B cell (primary cell): ENCODE measurements at regions not wholly inside any gene's neighbourhood (a gene's known extent, or its start where the extent isn't known, plus 50 kb on each side); places are given as distances from the start of the nearest gene placed in this dataset.

ENCODE experiments used
- ATAC-seq: fragments of 200-7000 bp; cut with Tn5 transposase; one replicate; pipeline ENCODE4 v1.10.0; 2021; ENCODE audit warnings: low read depth, mild to moderate bottlenecking, moderate number of reproducible peaks, moderate library complexity
- CTCF ChIA-PET: fragments of 350-600 bp; sonication (Branson Sonifier 250); formaldehyde crosslinking; loops from one replicate; lab custom pipeline; 2021; ENCODE audit warnings: antibody characterized with exemption, inconsistent platforms; lab: Charles Lee
- POLR2A ChIA-PET: fragments of 350-600 bp; sonication (Branson Sonifier 250); formaldehyde crosslinking; loops from one replicate; lab custom pipeline; 2021; ENCODE audit warnings: antibody characterized with exemption; lab: Charles Lee
- DNase-seq: peaks from one replicate; pipeline ENCODE4 v3.0.0; 2013
- H2AFZ ChIP-seq: 2 replicates; pipeline ENCODE4 v1.6.1; 2012; ENCODE audit warnings: mild to moderate bottlenecking, low read depth, low read length; ENCODE audit not compliant: insufficient read depth, poor library complexity, severe bottlenecking
- H3K27ac ChIP-seq, 2 donors: 1 replicate in 1 of 2; 2 replicates in 1 of 2; pipeline ENCODE4 v1.5.1; 2012 to 2013; ENCODE audit warnings: low read length in 2 of 2, mild to moderate bottlenecking in 2 of 2, moderate library complexity in 1 of 2
- H3K27me3 ChIP-seq, 4 experiments: fragments of 200-600 bp in 1 of 4; sonication (generic) in 1 of 4; replicated peaks in 1 of 4; 1 replicate in 2 of 4; 2 replicates in 2 of 4; pipeline versions ENCODE4 v1.6.1 to v1.7.0; 2013 to 2016; ENCODE audit warnings: low read length in 3 of 4, mild to moderate bottlenecking in 2 of 4, mixed read lengths in 1 of 4, moderate library complexity in 1 of 4; ENCODE audit not compliant: insufficient read depth in 4 of 4, control insufficient read depth in 3 of 4; ENCODE audit errors: control extremely low read depth in 1 of 4
- H3K36me3 ChIP-seq, 2 experiments: replicated peaks in 1 of 2; 1 replicate in 1 of 2; 2 replicates in 1 of 2; pipeline versions ENCODE4 v1.6.1 to v1.7.1; 2013; ENCODE audit warnings: low read length in 1 of 2; ENCODE audit not compliant: insufficient read depth in 2 of 2, control insufficient read depth in 1 of 2; ENCODE audit errors: control extremely low read depth in 1 of 2, extremely low read depth in 1 of 2
- H3K4me1 ChIP-seq, 2 donors: fragments of 200-600 bp in 1 of 2; sonication (generic) in 1 of 2; 1 replicate in 1 of 2; 2 replicates in 1 of 2; pipeline versions ENCODE4 v1.5.1 to v1.6.1; 2013 to 2017; ENCODE audit warnings: low read length in 2 of 2; ENCODE audit not compliant: control insufficient read depth in 2 of 2, insufficient read depth in 2 of 2
- H3K4me2 ChIP-seq: replicated peaks from 2 replicates; pipeline ENCODE3; 2012; ENCODE audit warnings: mild to moderate bottlenecking, low read depth, low read length; ENCODE audit not compliant: poor library complexity, severe bottlenecking
- H3K4me3 ChIP-seq, 5 experiments: fragments of 200-600 bp in 1 of 5; sonication (generic) in 1 of 5; 1 replicate in 3 of 5; 2 replicates in 2 of 5; pipeline versions ENCODE4 v1.5.1 to v1.7.0; 2011 to 2016; ENCODE audit warnings: low read length in 4 of 5, mild to moderate bottlenecking in 4 of 5, low read depth in 2 of 5, control low read depth in 1 of 5, moderate library complexity in 1 of 5; ENCODE audit not compliant: insufficient read depth in 1 of 5; ENCODE audit errors: control extremely low read depth in 1 of 5, extremely low read depth in 1 of 5
- H3K79me2 ChIP-seq: fragments of 200-600 bp; sonication (generic); one replicate; pipeline ENCODE4 v1.6.0; 2016; ENCODE audit warnings: low read length; ENCODE audit not compliant: control insufficient read depth, insufficient read depth
- H3K9ac ChIP-seq: fragments of 200-600 bp; sonication (generic); 2 replicates; pipeline ENCODE4 v1.6.1; 2017; ENCODE audit warnings: mild to moderate bottlenecking, low read length, moderate library complexity
- H3K9me3 ChIP-seq, 3 donors: one replicate each; pipeline versions ENCODE4 v1.6.1 to v1.7.1; 2013; ENCODE audit warnings: low read length in 2 of 3; ENCODE audit not compliant: control insufficient read depth in 2 of 3, insufficient read depth in 1 of 3; ENCODE audit errors: control extremely low read depth in 1 of 3
- H4K20me1 ChIP-seq: 2 replicates; pipeline ENCODE4 v1.6.0; 2012; ENCODE audit warnings: mild to moderate bottlenecking, low read length; ENCODE audit not compliant: insufficient read depth, control insufficient read depth, poor library complexity, severe bottlenecking
- H3K27ac Mint-ChIP-seq: one replicate; pipeline ENCODE4 v1.8.0; 2021; ENCODE audit warnings: mixed read lengths
- H3K27me3 Mint-ChIP-seq: one replicate; pipeline ENCODE4 v1.8.0; 2021; ENCODE audit warnings: mixed read lengths
- H3K4me1 Mint-ChIP-seq: one replicate; pipeline ENCODE4 v1.8.0; 2021; ENCODE audit warnings: mixed read lengths
- H3K4me3 Mint-ChIP-seq: one replicate; pipeline ENCODE4 v1.8.0; 2021; ENCODE audit warnings: mixed read lengths
- H3K9me3 Mint-ChIP-seq: one replicate; pipeline ENCODE4 v1.8.0; 2022; ENCODE audit warnings: mixed read lengths; ENCODE audit not compliant: insufficient read depth
- EZH2 ChIP-seq: IDR thresholded peaks from 2 replicates; pipeline ENCODE4 v1.6.1; 2012; ENCODE audit warnings: borderline replicate concordance, low read depth, mild to moderate bottlenecking, moderate library complexity, low read length; ENCODE audit not compliant: insufficient read depth, poor library complexity, severe bottlenecking
- WGBS: methylation state at CpG from one replicate; pipeline ENCODE4 v1.1.5; 2013; ENCODE audit warnings: missing lambda C conversion rate; ENCODE audit not compliant: insufficient coverage; 5-methylcytosine and 5-hydroxymethylcytosine counted together
- intact Hi-C: fragments of 100-400 bp; cut with micrococcal nuclease; formaldehyde crosslinking; loops from one replicate; pipeline ENCODE4 v1.10.0; 2022
- TF ChIP-seq, protein P1 (sequence below): fragments of 200-600 bp; IDR thresholded peaks from one replicate; pipeline ENCODE4 v1.8.0; 2022; ENCODE audit warnings: antibody characterized with exemption, mild to moderate bottlenecking

DNA sequence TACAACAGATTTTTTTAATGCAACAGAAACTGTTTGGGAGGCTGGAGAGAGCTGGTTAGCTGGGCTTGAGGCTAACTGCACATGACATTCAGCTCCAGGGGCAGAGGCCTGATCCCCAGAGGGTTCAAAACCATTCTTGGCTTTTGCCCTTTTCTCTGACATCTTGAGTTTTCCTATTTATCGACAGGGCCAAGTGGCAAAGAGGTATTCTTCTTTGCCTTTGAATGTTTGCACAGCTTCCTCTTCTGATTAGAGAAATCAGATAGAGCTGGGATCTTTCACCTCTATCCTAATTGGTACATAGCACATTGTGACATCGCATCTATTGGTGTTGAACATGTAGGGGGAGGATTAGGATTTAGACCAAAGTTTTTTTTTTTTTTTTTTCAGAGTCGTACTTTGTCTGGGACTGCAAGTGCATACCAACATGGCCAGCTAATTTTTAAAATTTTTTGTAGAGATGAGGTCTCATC lies 143.7 kb downstream of the ACTBL2 start:
- Histone ChIP-seq H3K9me3 (no peaks in the 10 kb centered on the region), H4K20me1 (no peaks in the 10 kb centered on the region), H3K36me3 (no peaks in the 10 kb centered on the region), H3K27ac (no peak overlapping the region), H3K4me3 (no peak overlapping the region), H3K4me1 (no peaks in the 10 kb centered on the region), H3K27me3 (no peaks in the 10 kb centered on the region), H3K4me2 (no peak overlapping the region), H3K79me2 (no peaks in the 10 kb centered on the region), H2AFZ (no peak overlapping the region), H3K9ac (no peak overlapping the region)
- intact Hi-C loops: no loop called here
- POLR2A ChIA-PET: no interaction called here
- Mint-ChIP-seq H3K27ac (no peak overlapping the region), H3K4me1 (no peaks in the 10 kb centered on the region), H3K27me3 (peaks cover 6% of the 10 kb centered on the region), H3K4me3 (no peak overlapping the region), H3K9me3 (no peaks in the 10 kb centered on the region)
- no peak for ATAC-seq
- no peak for DNase-seq
- no peak for TF ChIP-seq EZH2
- TF ChIP-seq, protein P1, sequence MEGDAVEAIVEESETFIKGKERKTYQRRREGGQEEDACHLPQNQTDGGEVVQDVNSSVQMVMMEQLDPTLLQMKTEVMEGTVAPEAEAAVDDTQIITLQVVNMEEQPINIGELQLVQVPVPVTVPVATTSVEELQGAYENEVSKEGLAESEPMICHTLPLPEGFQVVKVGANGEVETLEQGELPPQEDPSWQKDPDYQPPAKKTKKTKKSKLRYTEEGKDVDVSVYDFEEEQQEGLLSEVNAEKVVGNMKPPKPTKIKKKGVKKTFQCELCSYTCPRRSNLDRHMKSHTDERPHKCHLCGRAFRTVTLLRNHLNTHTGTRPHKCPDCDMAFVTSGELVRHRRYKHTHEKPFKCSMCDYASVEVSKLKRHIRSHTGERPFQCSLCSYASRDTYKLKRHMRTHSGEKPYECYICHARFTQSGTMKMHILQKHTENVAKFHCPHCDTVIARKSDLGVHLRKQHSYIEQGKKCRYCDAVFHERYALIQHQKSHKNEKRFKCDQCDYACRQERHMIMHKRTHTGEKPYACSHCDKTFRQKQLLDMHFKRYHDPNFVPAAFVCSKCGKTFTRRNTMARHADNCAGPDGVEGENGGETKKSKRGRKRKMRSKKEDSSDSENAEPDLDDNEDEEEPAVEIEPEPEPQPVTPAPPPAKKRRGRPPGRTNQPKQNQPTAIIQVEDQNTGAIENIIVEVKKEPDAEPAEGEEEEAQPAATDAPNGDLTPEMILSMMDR: no peak
- CTCF ChIA-PET: no interaction called here
- WGBS: 100% methylated on average over 2 of the region's 3 CpGs

DNA sequence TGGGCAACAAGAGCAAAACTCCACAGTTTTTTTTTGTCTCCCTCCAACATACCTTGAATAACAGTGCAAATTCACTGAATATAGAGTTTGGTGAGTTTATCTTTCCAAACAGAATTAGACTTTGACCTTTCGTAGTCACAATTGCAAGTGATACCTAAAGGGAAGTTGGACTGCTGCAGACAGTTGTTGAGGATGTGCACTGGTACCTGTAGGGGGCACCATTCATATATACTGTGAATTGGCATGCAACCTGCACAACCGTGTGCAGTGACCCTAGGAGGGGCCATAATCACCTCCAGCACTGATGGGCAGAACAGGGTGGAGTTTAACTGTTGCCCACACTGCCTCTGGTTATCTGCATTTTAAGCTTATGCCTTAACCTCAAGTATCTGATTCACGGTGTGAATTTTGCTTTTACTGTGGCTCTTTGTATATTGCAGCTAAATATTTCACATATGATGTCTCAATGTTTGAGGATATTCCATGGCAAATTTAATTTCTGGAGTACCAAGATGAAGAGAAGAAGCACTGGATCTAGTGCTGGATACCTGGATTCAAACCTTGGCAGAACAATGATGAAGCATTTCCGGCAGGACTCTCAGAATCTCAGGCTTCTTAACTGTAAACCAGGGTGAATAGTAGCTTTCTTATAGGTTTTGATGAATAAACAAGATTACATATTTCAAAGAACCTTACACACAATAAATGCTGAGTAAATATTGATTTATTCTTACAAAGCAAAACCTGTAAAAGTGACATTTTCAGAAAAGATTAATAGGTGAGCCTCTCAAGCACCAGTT lies 144.3 kb downstream of the ACTBL2 start:
- Histone ChIP-seq H3K4me1 (no peaks in the 10 kb centered on the region), H3K9me3 (no peaks in the 10 kb centered on the region), H3K4me3 (no peak overlapping the region), H3K36me3 (no peaks in the 10 kb centered on the region), H3K9ac (no peak overlapping the region), H2AFZ (no peak overlapping the region), H3K27me3 (no peaks in the 10 kb centered on the region), H3K27ac (no peak overlapping the region), H4K20me1 (no peaks in the 10 kb centered on the region), H3K79me2 (no peaks in the 10 kb centered on the region), H3K4me2 (no peak overlapping the region)
- Mint-ChIP-seq H3K27ac (no peak overlapping the region), H3K4me3 (no peak overlapping the region), H3K27me3 (peaks cover 6% of the 10 kb centered on the region), H3K4me1 (no peaks in the 10 kb centered on the region), H3K9me3 (no peaks in the 10 kb centered on the region)
- 11% methylated on average over 1 of the region's 4 CpGs for WGBS
- TF ChIP-seq EZH2: no peak
- TF ChIP-seq, protein P1: no peak
- no peak for ATAC-seq
- peak; percentile 4 for DNase-seq
- POLR2A ChIA-PET: no interaction called here
- intact Hi-C loops: no loop called here
- CTCF ChIA-PET: no interaction called here
